GM12872 (cell line): ENCODE measurements at regions not wholly inside any gene's neighbourhood (a gene's known extent, or its start where the extent isn't known, plus 50 kb on each side); places are given as distances from the start of the nearest gene placed in this dataset.

Source experiments
- CTCF ChIP-seq: IDR thresholded peaks from 3 replicates; pipeline ENCODE4 v1.5.1; 2011; ENCODE audit warnings: low read depth, mild to moderate bottlenecking, low read length, moderate library complexity; ENCODE audit not compliant: insufficient read depth

- no peak for TF ChIP-seq CTCF
Measured at GRCh38 chr1:59071289-59071688, 225.6 kb upstream of the FGGY start.

- no peak for TF ChIP-seq CTCF
Measured at GRCh38 chr1:59071876-59072582, 224.9 kb upstream of the FGGY start.

GRCh38 chr1:59072583-59072947 lies 224.3 kb upstream of the FGGY start:
- no peak for TF ChIP-seq CTCF

- no peak for TF ChIP-seq CTCF
Measured at GRCh38 chr1:59074598-59074997, 222.3 kb upstream of the FGGY start.

GRCh38 chr1:59075021-59075420 lies 221.9 kb upstream of the FGGY start:
- no peak for TF ChIP-seq CTCF

GRCh38 chr1:59076612-59077011 lies 220.3 kb upstream of the FGGY start:
- TF ChIP-seq CTCF, result no peak

GRCh38 chr1:59077466-59078069 lies 219.3 kb upstream of the FGGY start:
- no peak for TF ChIP-seq CTCF
